Fibroblast of peridontal ligament (primary cell): ENCODE measurements at regions not wholly inside any gene's neighbourhood (a gene's known extent, or its start where the extent isn't known, plus 50 kb on each side); places are given as distances from the start of the nearest gene placed in this dataset.

ENCODE experiments used
- DNase-seq: peaks from one replicate; pipeline ENCODE4 v3.0.0-alpha.2; 2010; ENCODE audit errors: extremely low read depth

DNA sequence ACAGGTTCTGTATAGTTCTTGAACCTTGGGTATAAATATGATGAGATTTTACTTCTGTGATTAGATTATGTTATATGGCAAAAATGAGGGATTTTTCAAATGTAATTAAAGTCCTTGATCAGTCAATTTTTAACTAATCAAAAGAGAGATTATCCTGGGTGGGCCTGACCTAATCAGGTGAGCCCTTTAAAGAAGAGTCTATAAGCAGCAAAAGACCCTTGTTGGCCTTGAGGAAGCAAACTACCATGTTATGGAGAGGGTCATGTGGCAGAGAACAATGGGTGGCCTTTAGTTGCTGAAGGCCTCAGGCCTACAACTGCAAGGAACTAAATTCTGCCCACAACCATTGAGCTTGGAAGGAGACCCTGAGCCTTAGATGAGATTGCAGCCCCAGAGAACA, 102.5 kb upstream of the RIPOR2 start:
- no peak for DNase-seq

DNA sequence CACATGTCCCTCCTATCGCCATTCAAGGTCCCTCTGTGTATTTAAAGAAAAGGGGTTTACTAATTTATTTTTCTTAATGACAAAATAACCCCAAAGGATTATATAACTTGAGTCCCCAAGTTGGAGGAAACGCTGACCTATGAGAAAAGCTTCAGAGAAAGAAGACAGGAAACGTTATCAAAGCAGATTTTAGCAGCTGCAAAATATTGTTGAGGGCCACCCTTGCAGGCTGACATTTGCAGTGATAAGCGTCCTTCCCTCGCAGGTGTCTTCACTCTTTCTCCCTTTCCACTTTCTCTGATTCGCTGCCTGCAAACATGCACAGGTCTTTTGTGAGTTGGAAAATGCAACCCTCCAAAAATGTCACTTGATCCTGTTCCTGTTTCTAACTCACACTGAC, 103.2 kb upstream of the RIPOR2 start:
- no peak for DNase-seq

DNA sequence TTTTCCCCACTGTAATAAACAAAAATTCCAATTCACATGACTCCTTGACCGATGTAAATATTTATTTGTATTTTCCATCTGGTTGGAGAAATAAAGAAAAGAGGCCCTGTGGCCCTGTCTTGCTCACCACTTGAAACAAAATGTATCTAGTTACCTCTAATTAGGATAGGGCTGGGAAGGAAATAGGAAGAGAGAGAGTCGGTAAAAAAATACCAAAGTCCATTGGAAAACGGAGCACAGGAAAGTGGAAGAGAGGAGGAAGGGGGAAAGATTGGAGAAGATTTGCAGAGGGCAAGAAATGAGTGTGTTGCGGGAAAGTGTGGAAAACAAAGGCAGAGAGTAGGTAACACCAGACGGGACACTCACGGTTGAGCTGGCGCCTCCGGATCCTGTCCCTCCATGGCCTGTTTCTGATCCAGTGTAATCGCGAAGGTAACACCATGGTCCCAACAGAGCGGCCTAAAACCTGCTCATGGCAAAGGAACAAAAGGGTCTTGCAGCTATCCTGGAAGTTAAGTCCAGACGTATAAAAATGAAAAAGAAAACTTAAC, 105.8 kb upstream of the RIPOR2 start:
- DNase-seq, result no peak

DNA sequence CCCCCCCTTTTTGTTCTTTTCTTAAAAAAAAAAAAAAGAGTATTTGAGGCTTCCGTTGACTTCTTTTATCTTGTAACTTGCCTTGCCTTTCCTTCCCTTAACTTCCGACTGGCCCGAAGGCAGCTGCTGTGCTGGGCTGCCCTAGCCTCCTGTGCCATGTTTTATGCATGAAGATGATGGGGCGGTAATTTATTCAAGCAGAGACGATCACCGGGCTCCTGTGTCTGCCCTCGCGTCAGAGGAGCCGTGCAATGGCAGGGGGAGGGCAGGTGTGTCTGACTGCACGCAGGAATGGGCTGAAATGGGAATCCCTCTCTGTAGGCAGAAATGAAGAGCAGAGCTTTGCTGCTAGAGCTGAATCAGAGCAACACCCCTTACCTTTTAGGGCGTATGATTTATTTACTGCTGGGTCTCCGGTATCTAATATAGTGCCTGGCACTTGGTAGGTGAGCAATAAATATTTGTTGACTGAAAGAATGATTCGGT, 106.3 kb upstream of the RIPOR2 start:
- no peak for DNase-seq

DNA sequence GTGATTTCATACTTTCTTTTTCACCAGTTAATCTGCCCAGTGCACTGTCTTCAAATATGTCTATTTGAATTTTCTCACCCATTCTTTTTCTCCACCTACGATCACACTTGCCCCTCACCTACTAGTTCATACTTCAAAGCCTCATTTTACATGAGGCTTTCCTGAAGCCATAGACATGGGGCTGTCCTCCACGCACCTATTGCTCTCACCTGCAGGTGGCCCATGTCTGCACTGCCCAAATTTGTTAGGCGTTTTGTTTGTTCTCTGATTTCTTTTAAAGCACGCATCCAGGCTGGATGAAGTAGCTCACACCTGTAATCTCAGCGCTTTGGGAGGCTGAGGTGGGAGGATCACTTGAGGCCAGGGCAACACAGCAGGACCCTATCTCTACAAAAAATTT, 106.8 kb upstream of the RIPOR2 start:
- DNase-seq, result no peak

DNA sequence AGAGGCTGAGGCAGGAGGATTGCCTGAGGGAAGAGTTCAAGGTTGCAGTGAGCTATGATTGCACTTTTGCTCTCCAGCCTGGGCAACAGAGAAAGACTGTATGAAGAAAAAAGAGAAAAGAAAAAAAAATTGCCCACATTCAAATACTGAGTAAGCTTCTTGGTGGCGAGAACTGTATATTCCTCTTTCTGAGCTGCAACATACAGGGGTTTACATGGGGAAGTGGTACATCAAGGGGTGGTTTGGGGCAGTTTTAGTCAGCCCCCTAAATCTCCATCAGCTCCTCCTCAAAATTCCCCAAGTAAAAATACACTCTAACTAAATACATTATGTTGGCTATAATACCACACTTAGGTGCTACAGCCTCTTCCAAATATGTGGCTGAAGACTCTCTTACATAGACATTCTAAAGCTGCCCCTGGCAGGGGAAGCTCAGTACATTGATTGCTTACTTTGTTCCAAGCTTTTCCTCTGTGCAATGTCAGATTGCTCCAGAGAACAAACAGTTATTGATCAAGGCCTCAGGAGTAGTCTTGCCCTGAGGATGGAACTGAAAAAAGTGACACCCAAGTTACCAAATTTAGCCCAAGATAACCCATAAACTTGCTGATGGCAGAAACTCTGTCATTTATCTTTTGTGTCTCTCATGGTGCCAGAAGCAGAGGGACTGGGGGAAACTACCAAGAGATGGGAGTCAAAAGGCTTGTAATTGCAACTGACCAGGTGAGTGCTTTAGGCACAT, 107.4 kb upstream of the RIPOR2 start:
- no peak for DNase-seq

DNA sequence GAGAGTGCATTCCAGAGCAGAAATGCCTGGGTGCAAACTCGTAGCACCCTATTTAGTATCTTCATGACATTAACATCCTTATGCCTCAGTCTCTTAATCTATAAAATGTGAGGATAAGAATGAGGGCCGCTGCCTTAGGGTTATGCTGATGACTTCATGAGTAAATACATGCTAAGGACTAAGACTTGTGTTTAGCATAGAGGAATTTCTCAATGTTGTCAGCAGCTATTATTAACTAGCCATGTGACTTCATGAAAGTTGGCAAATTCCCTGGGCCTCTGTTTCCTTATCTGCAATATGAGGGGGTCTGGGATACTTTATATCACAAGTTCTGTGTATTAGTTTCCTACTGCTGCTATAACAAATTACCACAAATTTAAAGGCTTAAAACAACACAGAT, 108.1 kb upstream of the RIPOR2 start:
- no peak for DNase-seq

DNA sequence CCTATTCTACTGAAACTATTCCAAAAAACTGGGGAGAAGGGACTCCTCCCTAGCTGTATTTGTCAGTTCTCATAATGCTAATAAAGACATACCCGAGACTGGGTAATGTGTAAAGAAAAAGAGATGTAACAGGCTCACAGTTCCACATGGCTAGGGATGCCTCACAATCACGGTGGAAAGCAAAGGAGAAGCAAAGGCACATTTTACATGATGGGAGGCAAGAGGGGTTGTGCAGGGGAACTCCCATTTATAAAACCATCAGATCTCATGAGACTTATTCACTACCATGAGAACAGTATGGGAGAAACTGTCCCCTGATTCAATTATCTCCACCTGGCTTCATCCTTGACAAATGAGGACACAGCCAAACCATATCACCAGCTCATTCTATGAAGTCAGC, 111.2 kb upstream of the RIPOR2 start:
- DNase-seq, result no peak

DNA sequence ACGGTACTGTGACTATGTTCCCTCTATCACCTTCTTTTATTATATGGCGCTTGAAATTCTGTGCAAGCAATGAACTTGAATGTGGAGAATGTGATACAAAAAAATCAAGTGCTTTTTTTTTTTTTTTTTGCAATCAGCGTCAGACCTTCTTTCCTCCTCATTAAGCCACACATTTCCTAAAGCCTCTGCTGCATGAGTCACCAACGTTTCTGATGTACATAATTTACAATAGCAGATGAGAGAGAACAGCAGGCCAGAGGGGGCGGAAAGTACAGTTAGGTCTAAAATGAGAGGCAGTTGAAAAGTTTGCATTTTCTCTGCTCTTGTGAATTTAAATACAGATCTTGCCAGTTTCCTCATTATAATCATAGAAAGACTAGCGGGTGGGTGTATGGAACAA, 114.6 kb upstream of the RIPOR2 start:
- peak; percentile 90 for DNase-seq

DNA sequence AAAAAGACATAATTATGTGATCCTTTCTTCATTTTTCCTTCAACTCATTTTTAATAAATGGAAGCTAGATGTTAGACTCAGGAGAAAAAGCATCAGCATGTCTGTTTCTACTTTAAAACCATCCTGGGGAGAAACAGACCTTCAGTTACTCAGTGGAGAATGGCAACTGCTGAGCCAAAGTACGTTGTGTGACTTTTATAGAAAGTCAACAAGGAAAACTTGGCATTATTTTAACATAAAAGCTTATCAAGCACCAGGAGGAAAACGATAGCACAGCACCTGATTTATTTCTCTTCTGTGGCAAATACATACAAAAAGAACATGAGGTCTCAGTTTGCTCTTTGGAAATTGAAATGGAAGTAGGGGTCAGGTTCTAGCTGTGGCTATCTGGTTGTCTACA, 115.3 kb upstream of the RIPOR2 start:
- no peak for DNase-seq

DNA sequence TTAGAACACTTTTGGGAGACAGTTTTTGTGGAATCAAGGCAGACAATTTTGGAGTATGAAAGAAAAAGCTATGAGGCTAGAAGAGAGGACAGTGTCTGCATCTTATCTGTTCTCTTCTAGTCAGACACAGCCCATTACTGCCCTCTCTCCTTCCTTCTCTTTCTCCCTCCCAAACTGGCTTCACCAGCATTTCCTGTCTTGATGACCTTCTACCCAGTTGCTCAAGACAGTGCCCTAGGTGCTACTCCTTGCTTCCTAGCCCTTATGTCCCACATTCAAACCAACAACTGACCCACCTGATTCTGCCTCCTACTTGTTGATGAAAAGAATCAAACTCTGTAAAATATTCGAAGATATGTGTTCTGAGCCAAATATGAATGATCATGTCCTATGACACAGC, 116.4 kb upstream of the RIPOR2 start:
- DNase-seq, result no peak

DNA sequence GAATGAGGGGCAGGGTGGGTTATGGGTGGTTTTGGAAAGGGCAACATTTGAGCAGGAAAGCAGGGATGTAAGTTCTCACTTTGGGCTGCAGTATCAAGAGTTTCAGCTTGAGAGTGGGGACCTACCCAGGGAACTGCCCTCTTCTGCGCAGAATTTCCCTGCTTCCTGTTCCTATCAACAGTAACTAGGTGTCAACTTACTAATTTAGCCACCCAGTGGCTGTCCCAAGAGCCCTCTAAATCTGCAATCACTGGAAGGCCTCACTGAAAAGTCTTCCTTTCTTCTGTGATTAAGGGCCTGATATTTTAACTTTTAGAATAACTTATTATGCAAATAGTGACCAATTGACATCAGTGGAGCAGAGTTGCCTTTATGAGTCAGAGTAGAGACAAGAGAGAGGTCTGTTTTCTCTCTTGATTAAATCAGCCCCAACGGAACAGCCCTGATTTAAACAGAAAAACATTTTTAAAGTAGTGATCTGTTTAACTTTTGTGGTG, 118.2 kb upstream of the RIPOR2 start:
- DNase-seq, result peak; percentile 93

DNA sequence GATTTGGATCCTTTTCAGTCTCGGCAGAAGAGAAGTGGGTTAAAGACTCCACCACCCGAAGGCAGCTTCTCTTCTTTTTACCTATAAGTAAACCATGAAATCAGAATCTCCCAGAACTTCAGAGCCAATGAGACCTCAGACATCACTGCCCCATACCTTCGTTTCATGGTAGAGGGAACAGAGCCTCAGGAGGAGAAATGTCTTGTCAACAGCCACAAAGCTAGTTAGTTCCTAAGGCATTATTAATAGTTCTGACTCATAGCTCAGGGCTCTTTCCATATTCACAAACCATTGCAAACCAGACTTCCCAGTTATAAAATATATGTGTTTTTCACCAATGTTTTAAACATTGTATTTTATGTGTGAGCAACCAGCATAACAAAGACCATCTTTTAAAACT, 118.7 kb upstream of the RIPOR2 start:
- peak; percentile 81 for DNase-seq

DNA sequence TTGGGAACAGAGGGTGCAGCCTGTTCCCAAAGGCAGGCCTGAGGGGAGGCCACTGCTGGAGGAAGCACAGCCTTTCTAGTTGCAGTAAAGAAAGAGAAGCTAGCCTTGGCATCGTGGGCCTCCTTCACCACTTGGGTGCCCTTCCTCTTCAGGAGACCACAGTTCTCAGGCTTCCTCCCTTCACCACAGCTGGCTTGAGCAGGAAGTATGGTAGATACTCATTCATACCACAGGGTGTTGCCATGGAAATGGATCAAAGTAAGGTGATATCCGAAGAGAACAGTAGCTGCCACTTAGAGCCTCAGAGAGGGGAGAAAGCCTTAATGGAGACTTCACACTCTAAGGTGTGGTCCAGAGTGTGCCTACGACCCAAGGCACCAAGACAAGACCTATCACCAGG, 120.4 kb upstream of the RIPOR2 start:
- no peak for DNase-seq

DNA sequence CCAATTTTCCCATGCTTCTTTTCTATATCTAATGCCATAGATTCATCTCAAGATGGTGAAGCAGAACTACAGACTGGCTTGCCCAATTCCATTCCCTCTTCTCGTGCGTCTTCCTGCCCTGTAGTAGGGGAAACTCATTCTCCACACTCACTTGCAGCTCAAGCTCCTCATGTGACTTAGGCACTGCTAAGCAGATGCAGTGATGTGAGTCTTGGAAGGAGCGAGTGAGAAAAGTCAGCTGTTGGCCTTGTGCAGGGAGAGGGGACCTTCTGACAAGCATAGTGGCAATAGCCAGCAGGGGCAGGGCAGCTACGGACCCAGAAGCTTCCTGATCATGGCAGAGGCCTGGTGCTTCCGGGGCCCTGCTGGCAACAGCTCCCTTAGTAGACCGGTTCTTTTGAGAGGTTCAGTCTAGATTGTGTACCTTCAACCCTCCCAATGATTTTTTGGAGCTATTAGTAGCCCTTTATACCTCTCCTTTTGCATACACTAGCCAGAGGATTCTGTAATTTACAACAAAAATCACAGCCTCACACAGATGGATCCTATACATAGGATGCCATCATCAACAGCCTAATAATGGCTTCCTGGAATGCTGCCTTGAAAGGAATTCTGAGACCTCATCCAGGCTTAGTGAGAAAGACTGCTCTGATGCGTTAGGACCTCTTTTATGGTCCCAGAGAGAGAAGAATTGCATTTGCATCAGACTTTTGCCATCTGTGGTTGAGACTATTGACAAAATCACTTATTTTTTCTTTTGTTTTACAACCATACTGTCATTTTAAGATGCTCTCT, 121.5 kb upstream of the RIPOR2 start:
- DNase-seq, result no peak

DNA sequence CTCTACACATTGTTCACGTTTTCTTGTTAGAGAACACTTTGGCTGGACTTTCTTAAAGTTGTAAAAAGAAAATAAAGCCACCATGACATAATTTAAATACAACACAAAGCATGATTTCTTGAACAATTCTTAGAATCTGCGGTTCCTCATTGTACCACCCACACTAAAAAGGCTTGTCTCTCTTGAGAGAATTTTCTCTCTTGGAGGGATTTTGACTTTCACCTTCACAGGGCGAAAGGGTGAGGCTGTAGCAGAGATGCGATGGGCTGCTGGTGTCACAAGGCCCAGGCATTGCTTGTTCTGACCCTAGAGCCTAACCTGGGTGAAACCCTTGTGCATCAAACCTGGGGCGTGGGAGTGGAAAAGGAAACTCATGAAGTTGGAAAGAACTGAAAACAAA, 122.7 kb upstream of the RIPOR2 start:
- DNase-seq, result no peak

DNA sequence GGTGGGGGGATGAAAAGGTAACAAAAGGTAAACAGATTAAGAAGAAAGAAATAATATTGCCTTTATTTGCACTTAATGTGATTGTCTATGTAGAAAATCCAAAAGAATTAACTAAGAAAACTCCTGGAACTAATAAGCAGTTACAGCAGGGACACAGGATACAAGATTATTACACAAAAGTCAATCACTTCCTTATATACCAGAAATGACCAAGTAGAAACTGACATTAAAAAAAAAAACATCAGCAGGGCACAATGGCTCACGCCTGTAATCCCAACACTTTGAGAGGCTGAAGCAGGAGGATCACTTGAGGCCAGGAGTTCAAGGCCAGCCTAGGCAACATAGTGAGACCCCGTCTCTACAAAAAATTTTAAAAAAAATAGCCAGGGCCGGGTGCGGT, 123.2 kb upstream of the RIPOR2 start:
- no peak for DNase-seq

DNA sequence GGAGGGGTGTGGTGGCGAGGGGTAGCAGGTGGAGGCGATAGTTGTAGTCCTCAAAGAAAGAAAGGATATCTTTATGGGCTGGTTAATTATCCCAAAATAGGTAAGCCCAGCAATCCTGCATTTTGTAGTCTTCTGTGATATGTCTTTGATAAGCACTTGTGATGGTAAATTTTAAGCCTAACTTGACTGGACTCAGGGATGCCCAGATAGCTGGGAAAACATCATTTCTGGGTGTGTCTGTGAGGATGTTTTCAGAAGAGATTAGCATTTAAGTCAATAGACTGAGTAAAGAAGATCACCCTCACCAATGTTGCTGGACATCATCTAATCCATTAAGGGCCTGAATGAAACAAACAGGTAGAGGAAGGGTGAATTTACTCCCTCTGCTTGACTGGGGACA, 124.8 kb upstream of the RIPOR2 start:
- DNase-seq, result no peak

DNA sequence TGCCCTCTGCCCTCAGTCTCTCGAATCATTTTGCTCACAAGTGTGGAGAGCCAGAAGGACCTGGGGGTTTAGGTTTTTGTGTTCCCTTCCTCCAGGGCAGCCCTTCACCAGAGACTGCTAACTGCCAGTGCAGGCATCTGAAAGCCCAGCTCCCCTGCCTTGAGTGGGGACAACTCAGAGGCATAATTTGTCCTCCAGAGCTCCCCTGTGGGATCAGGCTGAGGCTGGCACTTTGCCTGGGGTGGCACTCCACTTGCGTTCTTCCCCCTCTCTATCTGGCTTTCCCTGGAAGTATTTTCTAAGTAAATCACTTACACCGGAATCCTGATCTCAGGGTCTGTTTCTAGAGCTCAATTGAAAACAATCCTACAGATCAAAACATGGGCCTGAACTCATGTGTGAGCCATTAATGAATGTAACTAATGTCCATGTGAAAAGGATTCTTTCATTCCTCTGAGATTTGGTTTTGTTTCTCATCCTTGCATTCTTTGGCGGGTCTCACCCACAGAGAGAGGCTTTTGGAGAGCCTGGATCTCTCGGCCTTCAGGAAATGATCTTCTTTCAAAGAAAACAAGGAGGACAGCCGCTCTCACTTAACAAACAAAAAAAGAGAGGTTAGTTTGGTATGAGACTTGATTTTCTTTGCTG, 125.7 kb upstream of the RIPOR2 start:
- peak; percentile 78 for DNase-seq

DNA sequence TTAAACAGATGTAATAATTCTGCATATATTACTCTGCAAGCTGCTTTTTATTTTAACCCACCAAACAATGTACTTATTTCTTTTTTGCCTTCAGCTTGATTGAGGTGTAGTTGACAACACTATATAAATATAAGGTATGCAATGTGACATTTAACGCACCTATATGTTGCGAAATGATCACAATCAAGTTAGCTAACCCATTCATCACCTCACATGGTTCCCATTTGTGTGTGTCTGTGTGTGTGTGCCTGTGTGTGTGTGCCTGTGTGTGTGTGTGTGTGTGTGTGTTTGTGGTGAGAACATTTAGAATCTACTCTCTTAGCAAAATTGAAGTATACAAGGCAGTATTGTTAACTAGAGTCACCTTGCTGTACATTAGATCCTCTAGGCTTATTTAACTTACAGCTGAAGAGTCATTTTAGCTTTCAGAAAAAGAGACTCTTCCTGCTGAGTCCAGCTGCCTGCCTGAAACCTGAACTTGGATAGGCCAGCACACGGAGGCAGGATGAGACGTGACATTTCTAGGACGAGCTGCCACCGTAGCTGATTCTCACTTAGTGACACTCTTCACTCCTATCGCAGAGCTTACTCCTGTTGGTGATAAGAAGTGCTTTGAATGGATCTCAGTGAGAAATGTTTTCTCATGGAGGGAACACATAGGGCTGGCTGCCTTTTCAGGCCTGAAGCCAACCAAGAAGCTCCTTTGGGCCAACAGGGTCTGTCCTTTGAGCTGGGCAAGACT, 126.5 kb upstream of the RIPOR2 start:
- DNase-seq, result no peak

DNA sequence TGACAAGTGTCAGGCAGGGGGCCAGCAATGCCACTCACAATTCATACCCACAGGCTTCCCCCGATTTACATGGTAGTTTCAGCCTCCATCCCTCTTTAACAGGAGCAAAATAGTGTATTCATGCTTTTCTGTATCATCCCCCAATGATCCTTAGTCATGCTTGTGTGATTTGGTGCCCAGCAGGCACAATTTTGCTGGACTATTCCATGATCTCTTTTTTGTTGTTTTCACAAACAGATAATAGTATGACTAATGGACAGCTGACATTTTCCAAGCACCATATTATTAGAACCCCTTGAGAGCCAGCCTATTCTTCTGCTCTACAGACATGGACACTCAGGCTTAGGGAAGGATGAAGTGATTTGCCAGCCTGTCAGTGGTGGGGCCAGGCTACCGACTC, 128.2 kb upstream of the RIPOR2 start:
- no peak for DNase-seq

DNA sequence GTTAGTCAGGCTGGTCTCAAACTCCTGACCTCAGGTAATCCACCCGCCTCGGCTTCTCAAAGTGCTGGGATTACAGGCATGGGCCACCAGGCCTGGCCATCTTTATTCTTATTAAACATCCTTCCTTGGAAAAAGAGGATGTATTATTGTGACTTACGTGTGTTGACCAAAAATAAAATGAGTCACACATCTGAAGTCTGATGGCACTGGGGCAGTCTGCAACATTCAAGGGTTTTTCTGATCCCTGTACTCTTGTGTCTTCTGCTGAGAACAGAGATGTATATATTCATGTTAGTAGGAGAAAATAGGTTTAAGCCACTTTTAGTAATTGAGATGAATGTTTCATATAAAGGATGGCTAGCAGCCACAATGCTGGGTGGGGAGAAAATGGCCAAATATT, 129.9 kb upstream of the RIPOR2 start:
- no peak for DNase-seq
